ENCODE measurements at regions not wholly inside any gene's neighbourhood (a gene's known extent, or its start where the extent isn't known, plus 50 kb on each side); places are given as distances from the start of the nearest gene placed in this dataset.
"Not testable (repeated sequence)": the region's sequence is repeated elsewhere in the genome, so short reads cannot be mapped to it uniquely, and the experiment has no call there.

- DNase-seq, result no peak
These were observed 218.4 kb upstream of the SEMA3D start for GRCh38 chr7:85405016-85405902.

- no peak for DNase-seq
These were observed 209.8 kb upstream of the SEMA3D start for GRCh38 chr7:85396676-85397075.

- DNase-seq, result no peak
These were observed 205.9 kb upstream of the SEMA3D start for GRCh38 chr7:85392789-85393188.

- no peak for DNase-seq
These were observed 205.5 kb upstream of the SEMA3D start for GRCh38 chr7:85392326-85392725.

GRCh38 chr7:85386460-85386859 lies 199.6 kb upstream of the SEMA3D start:
- DNase-seq, result no peak

GRCh38 chr7:85384392-85384791 lies 197.5 kb upstream of the SEMA3D start:
- no peak for DNase-seq

- no peak for DNase-seq
These were observed 194.4 kb upstream of the SEMA3D start for GRCh38 chr7:85381212-85381611.

- no peak for DNase-seq
These were observed 189.7 kb upstream of the SEMA3D start for GRCh38 chr7:85376589-85376988.

- no peak for DNase-seq
These were observed 170.1 kb upstream of the SEMA3D start for GRCh38 chr7:85356916-85357315.

GRCh38 chr7:85343484-85343883 lies 156.6 kb upstream of the SEMA3D start:
- no peak for DNase-seq

GRCh38 chr7:85342781-85343180 lies 155.9 kb upstream of the SEMA3D start:
- no peak for DNase-seq

- DNase-seq, result peak; percentile 14
These were observed 155.1 kb upstream of the SEMA3D start for GRCh38 chr7:85341973-85342372.

GRCh38 chr7:85341121-85341520 lies 154.3 kb upstream of the SEMA3D start:
- DNase-seq, result peak; percentile 34

- peak; percentile 4 for DNase-seq
These were observed 149.2 kb upstream of the SEMA3D start for GRCh38 chr7:85336086-85336485.

- DNase-seq, result not testable (repeated sequence)
These were observed 148.3 kb upstream of the SEMA3D start for GRCh38 chr7:85335113-85335512.

- no peak for DNase-seq
These were observed 141.7 kb upstream of the SEMA3D start for GRCh38 chr7:85328456-85328998.

GRCh38 chr7:85324145-85324799 lies 137.4 kb upstream of the SEMA3D start:
- DNase-seq, result no peak

GRCh38 chr7:85322252-85322651 lies 135.4 kb upstream of the SEMA3D start:
- no peak for DNase-seq

- no peak for DNase-seq
These were observed 134.0 kb upstream of the SEMA3D start for GRCh38 chr7:85320699-85321476.

GRCh38 chr7:85316489-85316888 lies 129.6 kb upstream of the SEMA3D start:
- DNase-seq, result no peak

GRCh38 chr7:85310301-85310700 lies 123.4 kb upstream of the SEMA3D start:
- no peak for DNase-seq

- no peak for DNase-seq
These were observed 119.3 kb upstream of the SEMA3D start for GRCh38 chr7:85306115-85306514.

- no peak for DNase-seq
These were observed 107.3 kb upstream of the SEMA3D start for GRCh38 chr7:85294176-85294575.
